Endodermal cell (in vitro differentiated cells): ENCODE measurements at regions not wholly inside any gene's neighbourhood (a gene's known extent, or its start where the extent isn't known, plus 50 kb on each side); places are given as distances from the start of the nearest gene placed in this dataset.

Experiments
- DNase-seq: peaks from one replicate; pipeline ENCODE4 v3.0.0-alpha.2; 2017
- H3K27ac ChIP-seq: 2 replicates; pipeline ENCODE4 v1.5.1; 2013; ENCODE audit warnings: mild to moderate bottlenecking, low read depth, low read length, moderate library complexity
- H3K27me3 ChIP-seq: 2 replicates; pipeline ENCODE4 v1.6.1; 2013; ENCODE audit warnings: mild to moderate bottlenecking, low read length, moderate library complexity; ENCODE audit not compliant: insufficient read depth, control insufficient read depth, poor library complexity, severe bottlenecking
- H3K36me3 ChIP-seq: 2 replicates; pipeline ENCODE4 v1.7.0; 2013; ENCODE audit warnings: mild to moderate bottlenecking, low read length, moderate library complexity; ENCODE audit not compliant: control insufficient read depth, insufficient read depth
- H3K4me1 ChIP-seq: one replicate; pipeline ENCODE4 v1.7.0; 2013; ENCODE audit warnings: low read length; ENCODE audit not compliant: control insufficient read depth, insufficient read depth
- H3K4me3 ChIP-seq: 2 replicates; pipeline ENCODE4 v1.5.1; 2013; ENCODE audit warnings: mild to moderate bottlenecking, low read length, moderate library complexity
- H3K9ac ChIP-seq: 2 replicates; pipeline ENCODE4 v1.6.1; 2013; ENCODE audit warnings: mild to moderate bottlenecking, low read length, moderate library complexity; ENCODE audit not compliant: poor library complexity, severe bottlenecking; ENCODE audit errors: extremely low read depth
- H3K9me3 ChIP-seq: 2 replicates; pipeline ENCODE4 v1.6.1; 2013; ENCODE audit warnings: mild to moderate bottlenecking, low read length, moderate library complexity; ENCODE audit not compliant: control insufficient read depth
- H3K27ac Mint-ChIP-seq: 2 replicates; pipeline ENCODE4 v1.8.0; 2020; ENCODE audit warnings: mixed read lengths
- H3K27me3 Mint-ChIP-seq: 2 replicates; pipeline ENCODE4 v1.8.0; 2021; ENCODE audit warnings: mild to moderate bottlenecking, mixed read lengths; ENCODE audit not compliant: insufficient read depth
- H3K36me3 Mint-ChIP-seq: 2 replicates; pipeline ENCODE4 v1.8.0; 2020; ENCODE audit warnings: low read depth, mixed read lengths
- H3K4me1 Mint-ChIP-seq: 2 replicates; pipeline ENCODE4 v1.8.0; 2020; ENCODE audit warnings: mixed read lengths
- H3K4me3 Mint-ChIP-seq: 2 replicates; pipeline ENCODE4 v1.8.0; 2020; ENCODE audit warnings: mild to moderate bottlenecking, moderate library complexity, mixed read lengths
- H3K9me3 Mint-ChIP-seq: 2 replicates; pipeline ENCODE4 v1.8.0; 2020; ENCODE audit warnings: mild to moderate bottlenecking, mixed read lengths
- WGBS, 2 experiments: methylation state at CpG; one replicate each; pipeline versions ENCODE4 v1.1.5 to v1.1.7; 2013; ENCODE audit warnings: missing lambda C conversion rate in 2 of 2, mixed read lengths in 1 of 2; ENCODE audit not compliant: insufficient coverage in 1 of 2, insufficient read length in 1 of 2; 5-methylcytosine and 5-hydroxymethylcytosine counted together
- TF ChIP-seq, protein P1 (sequence below): fragments of 200-600 bp; sonication (generic); conservative IDR thresholded peaks from 2 replicates; pipeline ENCODE4 v1.5.0; 2021; ENCODE audit warnings: antibody characterized with exemption, mild to moderate bottlenecking

GRCh38 chr2:193562031-193562430 lies 1367.3 kb upstream of the TMEFF2 start:
- TF ChIP-seq, protein P1, sequence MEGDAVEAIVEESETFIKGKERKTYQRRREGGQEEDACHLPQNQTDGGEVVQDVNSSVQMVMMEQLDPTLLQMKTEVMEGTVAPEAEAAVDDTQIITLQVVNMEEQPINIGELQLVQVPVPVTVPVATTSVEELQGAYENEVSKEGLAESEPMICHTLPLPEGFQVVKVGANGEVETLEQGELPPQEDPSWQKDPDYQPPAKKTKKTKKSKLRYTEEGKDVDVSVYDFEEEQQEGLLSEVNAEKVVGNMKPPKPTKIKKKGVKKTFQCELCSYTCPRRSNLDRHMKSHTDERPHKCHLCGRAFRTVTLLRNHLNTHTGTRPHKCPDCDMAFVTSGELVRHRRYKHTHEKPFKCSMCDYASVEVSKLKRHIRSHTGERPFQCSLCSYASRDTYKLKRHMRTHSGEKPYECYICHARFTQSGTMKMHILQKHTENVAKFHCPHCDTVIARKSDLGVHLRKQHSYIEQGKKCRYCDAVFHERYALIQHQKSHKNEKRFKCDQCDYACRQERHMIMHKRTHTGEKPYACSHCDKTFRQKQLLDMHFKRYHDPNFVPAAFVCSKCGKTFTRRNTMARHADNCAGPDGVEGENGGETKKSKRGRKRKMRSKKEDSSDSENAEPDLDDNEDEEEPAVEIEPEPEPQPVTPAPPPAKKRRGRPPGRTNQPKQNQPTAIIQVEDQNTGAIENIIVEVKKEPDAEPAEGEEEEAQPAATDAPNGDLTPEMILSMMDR, result no peak
- Mint-ChIP-seq H3K9me3 (no peaks in the 10 kb centered on the region), H3K4me3 (no peak overlapping the region), H3K4me1 (peaks cover 7% of the 10 kb centered on the region), H3K27ac (no peak overlapping the region), H3K36me3 (no peaks in the 10 kb centered on the region), H3K27me3 (no peaks in the 10 kb centered on the region)
- H3K4me3 ChIP-seq, result no peak overlapping the region
- no peaks in the 10 kb centered on the region for H3K4me1 ChIP-seq
- no peak overlapping the region for H3K9ac ChIP-seq
- H3K36me3 ChIP-seq, result no peaks in the 10 kb centered on the region
- DNase-seq, result no peak
- H3K9me3 ChIP-seq, result no peaks in the 10 kb centered on the region
- no peak overlapping the region for H3K27ac ChIP-seq
- no peaks in the 10 kb centered on the region for H3K27me3 ChIP-seq

DNA sequence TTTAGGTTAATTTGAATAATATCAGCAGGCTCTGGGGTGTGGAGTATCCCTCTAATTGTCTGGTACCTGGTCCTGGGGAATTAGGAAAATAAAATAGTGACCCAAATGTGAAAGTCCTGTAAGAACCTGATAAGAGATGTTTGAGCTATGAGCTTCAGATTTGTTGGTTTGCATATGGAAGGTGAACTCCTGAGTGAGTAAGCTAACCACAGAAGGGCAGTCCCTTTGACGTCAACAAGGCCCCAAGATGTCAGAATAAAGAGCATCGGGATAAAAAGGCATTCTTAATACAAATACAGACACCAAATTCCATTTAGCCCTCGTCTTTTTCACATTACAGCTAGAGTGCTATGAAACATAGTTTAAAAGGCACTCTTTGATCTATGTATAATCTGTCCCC lies 1366.3 kb upstream of the TMEFF2 start:
- TF ChIP-seq, protein P1, result no peak
- Histone ChIP-seq H3K4me3 (no peak overlapping the region), H3K9me3 (no peaks in the 10 kb centered on the region), H3K4me1 (no peaks in the 10 kb centered on the region), H3K36me3 (no peaks in the 10 kb centered on the region), H3K9ac (no peak overlapping the region), H3K27me3 (no peaks in the 10 kb centered on the region), H3K27ac (no peak overlapping the region)
- Mint-ChIP-seq H3K4me3 (no peak overlapping the region), H3K36me3 (no peaks in the 10 kb centered on the region), H3K9me3 (no peaks in the 10 kb centered on the region), H3K27ac (peak overlapping the region; percentile 89), H3K4me1 (peaks cover 7% of the 10 kb centered on the region), H3K27me3 (no peaks in the 10 kb centered on the region)
- WGBS, 2 experiments, result 83 to 100% methylated on average over 1 to 3 of the region's 3 CpGs
- peak; percentile 27 for DNase-seq

GRCh38 chr2:193556766-193557470 lies 1362.2 kb upstream of the TMEFF2 start:
- Mint-ChIP-seq H3K27ac (no peak overlapping the region), H3K27me3 (no peaks in the 10 kb centered on the region), H3K4me1 (peaks cover 7% of the 10 kb centered on the region), H3K9me3 (no peaks in the 10 kb centered on the region), H3K36me3 (no peaks in the 10 kb centered on the region), H3K4me3 (no peak overlapping the region)
- DNase-seq, result no peak
- Histone ChIP-seq H3K9ac (no peak overlapping the region), H3K4me3 (no peak overlapping the region), H3K27me3 (no peaks in the 10 kb centered on the region), H3K36me3 (no peaks in the 10 kb centered on the region), H3K4me1 (no peaks in the 10 kb centered on the region), H3K9me3 (no peaks in the 10 kb centered on the region), H3K27ac (no peak overlapping the region)
- TF ChIP-seq, protein P1, result no peak
- WGBS, 2 experiments, result 86% methylated on average over 1 of the region's 1 CpG; no CpG with 5 or more reads in 1 of the 2 experiments
